HG03039 (cell line): ENCODE measurements at regions not wholly inside any gene's neighbourhood (a gene's known extent, or its start where the extent isn't known, plus 50 kb on each side); places are given as distances from the start of the nearest gene placed in this dataset.

Experiments
- ATAC-seq: cut with Tn5 transposase; IDR thresholded peaks from one replicate; pipeline ENCODE4 v1.9.1; 2021; ENCODE audit warnings: mild to moderate bottlenecking, moderate library complexity; ENCODE audit not compliant: unreplicated experiment

GRCh38 chr5:31137676-31138075, 55.8 kb upstream of the CDH6 start:
- no peak for ATAC-seq

GRCh38 chr5:31135542-31135941, 57.9 kb upstream of the CDH6 start:
- no peak for ATAC-seq

GRCh38 chr5:31133488-31133887, 60.0 kb upstream of the CDH6 start:
- ATAC-seq: no peak

DNA sequence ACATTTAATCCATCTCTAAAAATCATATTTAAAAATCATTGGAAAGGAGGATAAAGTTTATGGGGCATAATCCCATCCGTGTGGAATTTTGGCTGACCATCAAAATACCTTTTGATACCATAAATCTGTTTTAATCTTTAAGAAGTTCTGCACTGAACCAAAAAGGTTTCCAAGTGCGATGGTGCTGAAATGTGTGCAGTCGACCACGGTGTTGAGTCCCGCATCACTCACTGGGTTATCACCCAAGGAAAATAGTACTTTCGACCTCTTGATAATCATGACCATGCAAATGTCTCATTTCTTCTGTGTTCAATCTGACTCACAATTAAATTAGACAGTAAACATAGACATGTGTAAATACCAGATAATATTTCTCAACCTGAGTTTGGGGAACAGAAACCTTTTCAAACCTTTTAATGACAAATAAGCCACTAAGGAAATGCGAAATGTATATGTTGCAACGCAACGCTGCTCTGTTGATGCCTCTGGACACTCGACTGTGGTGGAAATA, 62.0 kb upstream of the CDH6 start:
- ATAC-seq: no peak

GRCh38 chr5:31130676-31131075, 62.8 kb upstream of the CDH6 start:
- ATAC-seq: no peak

- no peak for ATAC-seq
Measured at GRCh38 chr5:31124651-31125305, 68.7 kb upstream of the CDH6 start.

DNA sequence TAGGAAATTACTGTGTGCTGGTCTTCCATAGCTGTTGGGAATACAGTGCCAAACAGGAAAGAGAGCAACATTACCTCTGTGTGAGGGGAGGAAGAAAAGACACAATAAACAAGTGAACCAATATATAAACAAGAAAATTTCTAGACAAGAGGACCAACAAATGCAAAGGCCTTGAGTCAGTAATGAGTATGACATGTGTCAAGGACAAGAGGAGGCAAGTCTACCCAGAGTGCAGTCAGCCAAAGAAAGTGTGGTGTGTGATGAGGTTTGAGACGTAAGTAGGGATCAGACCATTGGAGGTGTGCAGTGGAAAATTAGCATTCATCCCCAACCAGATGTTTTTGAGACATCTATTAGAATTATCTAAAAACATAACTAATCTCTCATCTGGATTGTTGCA, 69.5 kb upstream of the CDH6 start:
- no peak for ATAC-seq

DNA sequence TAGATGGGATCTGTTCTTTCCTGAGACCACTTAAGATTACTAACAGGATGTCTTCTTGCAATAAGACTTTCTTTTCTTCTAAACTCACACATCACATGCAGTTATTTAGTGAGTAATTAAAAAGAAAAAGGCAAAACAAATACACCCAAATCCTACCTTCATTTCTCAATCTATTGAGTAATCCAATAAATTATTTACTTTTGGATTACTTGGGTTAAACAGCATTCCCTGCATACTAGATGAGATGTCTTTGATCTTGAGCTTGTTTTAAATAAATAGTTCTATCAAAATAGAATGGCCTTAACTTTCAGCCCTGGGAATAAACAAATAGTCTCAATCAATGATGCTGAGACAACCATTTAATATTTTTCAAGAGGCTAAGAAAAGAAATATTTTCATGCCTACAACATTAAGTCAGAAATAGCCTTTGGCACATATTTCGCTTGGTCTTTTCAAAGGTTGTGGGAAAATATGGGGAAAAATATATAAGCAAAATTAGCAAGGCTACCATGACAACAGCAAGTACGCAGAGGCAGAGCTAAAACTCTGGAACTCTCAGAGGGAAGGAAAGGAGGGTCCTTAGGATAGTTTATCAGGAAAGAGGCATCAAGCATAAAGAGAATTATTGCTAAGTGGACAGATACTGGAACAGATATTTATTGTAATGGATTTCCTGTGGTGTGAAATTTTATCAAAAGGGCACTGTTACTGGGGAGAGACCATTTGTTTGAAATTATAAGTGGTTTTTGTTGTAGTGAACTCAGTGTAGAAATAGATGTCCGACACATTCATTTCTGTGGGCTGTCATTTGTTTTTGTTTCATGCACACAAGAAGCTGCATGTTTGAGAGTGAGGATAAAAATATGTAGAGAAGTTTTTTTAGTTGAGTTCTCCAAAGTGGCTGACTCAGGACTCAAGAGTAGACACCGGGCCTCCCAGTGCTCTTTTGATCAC, 70.2 kb upstream of the CDH6 start:
- no peak for ATAC-seq

DNA sequence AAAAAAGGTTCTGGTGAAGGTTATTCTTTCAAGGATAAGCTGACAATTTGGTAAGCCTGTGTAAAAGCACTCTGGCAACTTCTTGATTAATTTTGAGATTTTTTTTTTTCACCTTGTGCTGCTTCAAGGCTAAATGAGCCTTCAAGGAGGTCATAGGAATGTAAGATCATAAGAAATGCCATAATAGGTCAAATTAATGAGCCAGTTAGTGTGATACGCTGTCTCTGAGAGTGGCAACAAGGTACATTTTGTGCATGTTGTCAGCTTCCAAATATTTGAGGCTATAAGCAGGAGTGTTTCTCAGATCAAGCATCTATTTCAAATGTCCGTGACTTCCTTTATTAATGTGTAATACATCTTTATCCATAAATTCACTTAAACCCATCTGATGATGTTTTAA, 72.3 kb upstream of the CDH6 start:
- no peak for ATAC-seq

DNA sequence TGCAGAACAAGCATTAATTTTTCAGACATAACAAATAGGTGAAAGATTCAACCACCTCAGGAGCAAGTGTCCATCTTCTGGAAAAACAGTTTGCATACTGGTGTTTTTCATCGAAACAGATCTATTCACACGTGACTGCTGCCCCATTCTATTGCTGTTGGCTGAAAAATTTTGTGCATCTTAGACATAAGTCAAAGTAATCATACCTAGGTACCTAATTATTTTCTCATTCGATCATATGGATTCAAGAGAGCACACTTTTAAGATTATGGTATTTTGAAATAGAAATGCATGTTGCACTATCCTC, 72.9 kb upstream of the CDH6 start:
- ATAC-seq: no peak

GRCh38 chr5:31119938-31120641, 73.4 kb upstream of the CDH6 start:
- ATAC-seq: no peak

GRCh38 chr5:31116466-31117031, 76.9 kb upstream of the CDH6 start:
- no peak for ATAC-seq

- ATAC-seq: no peak
Measured at GRCh38 chr5:31114817-31115216, 78.7 kb upstream of the CDH6 start.

DNA sequence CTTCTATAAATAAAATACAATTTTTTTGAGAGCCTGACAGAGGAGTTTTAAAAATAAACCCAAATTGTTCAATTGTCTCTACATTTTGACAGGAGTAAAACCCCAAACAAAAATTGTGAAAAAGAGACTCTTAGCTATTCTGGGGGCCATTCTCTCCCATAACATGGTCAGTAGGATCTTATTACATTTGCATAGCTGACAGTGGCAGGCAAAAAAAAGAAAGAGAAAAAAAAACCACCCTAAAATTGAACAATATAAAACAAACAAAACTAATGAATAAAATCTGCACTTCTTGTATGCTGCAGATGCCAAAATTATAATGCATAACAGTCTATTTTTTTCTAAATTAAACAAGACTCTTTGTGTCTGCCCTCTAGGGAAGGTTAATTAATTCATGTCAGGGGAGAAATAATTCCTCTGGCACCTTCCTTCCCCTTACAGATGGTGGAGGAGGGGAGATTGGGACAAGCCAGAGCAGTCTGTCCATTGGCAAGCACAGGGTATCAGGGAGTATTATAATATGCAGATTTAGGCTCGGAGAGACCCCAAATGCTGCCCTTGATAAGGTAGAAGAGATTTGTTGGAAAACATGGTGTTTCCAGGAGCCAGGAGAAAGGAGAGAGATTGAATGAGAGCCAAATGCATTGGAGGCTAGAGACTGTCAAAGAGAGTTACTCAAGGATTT, 79.7 kb upstream of the CDH6 start:
- ATAC-seq: no peak

- ATAC-seq: no peak
Measured at GRCh38 chr5:31113101-31113500, 80.4 kb upstream of the CDH6 start.

DNA sequence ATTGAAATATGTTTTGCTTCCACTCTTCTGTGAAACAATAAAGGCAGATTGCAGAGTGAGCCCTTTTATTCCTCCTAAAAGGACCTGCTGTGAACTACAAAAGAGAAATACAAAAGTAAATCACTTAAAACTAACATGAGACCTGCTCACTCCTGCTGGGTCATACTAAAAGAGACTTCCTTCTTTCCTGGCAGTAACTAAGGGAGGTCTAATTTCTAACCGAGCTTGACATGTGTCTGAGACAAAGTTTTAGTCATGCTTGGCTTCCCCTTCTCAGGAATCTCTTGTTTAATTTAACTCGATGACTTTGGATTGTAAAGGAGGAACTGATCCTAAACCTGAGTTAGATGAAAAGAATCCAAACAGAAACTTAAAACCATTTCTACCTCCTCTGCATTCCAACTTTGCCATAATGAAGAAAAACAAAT, 86.4 kb upstream of the CDH6 start:
- ATAC-seq: no peak

GRCh38 chr5:31106691-31107090, 86.8 kb upstream of the CDH6 start:
- ATAC-seq: no peak

GRCh38 chr5:31106278-31106677, 87.2 kb upstream of the CDH6 start:
- ATAC-seq: no peak

DNA sequence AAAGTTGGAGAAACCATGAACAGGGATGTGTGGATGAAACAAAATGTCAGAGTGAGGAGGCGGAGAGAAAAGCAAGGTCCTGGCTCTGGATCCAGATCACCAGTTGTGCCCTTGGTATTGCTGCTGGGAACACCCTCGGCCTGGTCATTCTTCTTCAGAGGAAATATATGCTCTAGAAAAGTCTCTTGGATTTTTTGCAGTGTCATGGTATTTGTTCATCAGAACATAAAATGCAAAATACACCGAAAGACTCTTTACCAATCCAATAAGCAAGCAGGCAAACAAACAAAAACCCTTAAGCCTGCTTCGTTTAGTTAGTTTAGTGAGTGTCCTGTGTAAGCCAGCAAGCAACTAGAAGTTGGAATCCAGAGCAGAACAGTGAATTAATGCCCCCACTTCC, 88.7 kb upstream of the CDH6 start:
- ATAC-seq: no peak

- ATAC-seq: no peak
Measured at GRCh38 chr5:31100781-31101310, 92.6 kb upstream of the CDH6 start.
